Memory B cell (primary cell): ENCODE measurements at regions not wholly inside any gene's neighbourhood (a gene's known extent, or its start where the extent isn't known, plus 50 kb on each side); places are given as distances from the start of the nearest gene placed in this dataset.

Experiments used
- ATAC-seq: fragments of 150-1000 bp; cut with Tn5 transposase; 2 replicates; pipeline ENCODE4 v1.10.0; 2021; ENCODE audit warnings: low read depth, mild to moderate bottlenecking, moderate library complexity
- DNase-seq, 2 donors: peaks; one replicate each; pipeline ENCODE4 v3.0.0; 2022; ENCODE audit warnings: low spot score in 2 of 2
- H3K27ac Mint-ChIP-seq: one replicate; pipeline ENCODE4 v1.8.0; 2022; ENCODE audit warnings: mild to moderate bottlenecking, moderate library complexity, mixed read lengths
- H3K27me3 Mint-ChIP-seq: one replicate; pipeline ENCODE4 v1.8.0; 2022; ENCODE audit warnings: mixed read lengths
- H3K36me3 Mint-ChIP-seq: one replicate; pipeline ENCODE4 v1.8.0; 2022; ENCODE audit warnings: mild to moderate bottlenecking, mixed read lengths
- H3K4me1 Mint-ChIP-seq: one replicate; pipeline ENCODE4 v1.8.0; 2022; ENCODE audit warnings: mixed read lengths
- H3K4me3 Mint-ChIP-seq: one replicate; pipeline ENCODE4 v1.8.0; 2022; ENCODE audit warnings: mild to moderate bottlenecking, moderate library complexity, mixed read lengths
- H3K9me3 Mint-ChIP-seq: one replicate; pipeline ENCODE4 v1.8.0; 2022; ENCODE audit warnings: mixed read lengths

- H3K27ac Mint-ChIP-seq, result no peak overlapping the region
- no peaks in the 10 kb centered on the region for H3K4me1 Mint-ChIP-seq
- DNase-seq (no peak), ATAC-seq (no peak)
- no peaks in the 10 kb centered on the region for H3K36me3 Mint-ChIP-seq
- no peak overlapping the region for H3K4me3 Mint-ChIP-seq
- H3K9me3 Mint-ChIP-seq, result no peaks in the 10 kb centered on the region
- H3K27me3 Mint-ChIP-seq, result no peaks in the 10 kb centered on the region
Observed at GRCh38 chrX:103158317-103158621, 56.6 kb upstream of the BEX4 start.

- no peak for ATAC-seq
- no peak overlapping the region for H3K27ac Mint-ChIP-seq
- no peak overlapping the region for H3K4me3 Mint-ChIP-seq
- no peaks in the 10 kb centered on the region for H3K36me3 Mint-ChIP-seq
- no peaks in the 10 kb centered on the region for H3K27me3 Mint-ChIP-seq
- H3K9me3 Mint-ChIP-seq, result peaks cover 4% of the 10 kb centered on the region
- DNase-seq, result peak; percentile 0 to 15
- H3K4me1 Mint-ChIP-seq, result no peaks in the 10 kb centered on the region
Observed at GRCh38 chrX:103157496-103158316, 57.2 kb upstream of the BEX4 start.

- no peaks in the 10 kb centered on the region for H3K4me1 Mint-ChIP-seq
- H3K9me3 Mint-ChIP-seq, result peaks cover 4% of the 10 kb centered on the region
- H3K27ac Mint-ChIP-seq, result no peak overlapping the region
- H3K27me3 Mint-ChIP-seq, result no peaks in the 10 kb centered on the region
- DNase-seq, result no peak
- H3K36me3 Mint-ChIP-seq, result no peaks in the 10 kb centered on the region
- H3K4me3 Mint-ChIP-seq, result no peak overlapping the region
- ATAC-seq, result no peak
Observed at GRCh38 chrX:103155201-103155600, 59.7 kb upstream of the BEX4 start.

GRCh38 chrX:103153661-103154060 lies 60.7 kb upstream of the NXF3 start:
- no peak for DNase-seq
- Mint-ChIP-seq H3K9me3 (peaks cover 4% of the 10 kb centered on the region), H3K27me3 (no peaks in the 10 kb centered on the region), H3K36me3 (no peaks in the 10 kb centered on the region), H3K27ac (no peak overlapping the region), H3K4me1 (no peaks in the 10 kb centered on the region), H3K4me3 (no peak overlapping the region)
- ATAC-seq, result no peak

- no peak for ATAC-seq
- no peaks in the 10 kb centered on the region for H3K27me3 Mint-ChIP-seq
- DNase-seq, result no peak
- H3K4me1 Mint-ChIP-seq, result no peaks in the 10 kb centered on the region
- peaks cover 4% of the 10 kb centered on the region for H3K9me3 Mint-ChIP-seq
- no peak overlapping the region for H3K4me3 Mint-ChIP-seq
- no peak overlapping the region for H3K27ac Mint-ChIP-seq
- no peaks in the 10 kb centered on the region for H3K36me3 Mint-ChIP-seq
Observed at GRCh38 chrX:103151799-103152198, 58.9 kb upstream of the NXF3 start.

- Mint-ChIP-seq H3K27me3 (no peaks in the 10 kb centered on the region), H3K9me3 (peaks cover 4% of the 10 kb centered on the region)
- ATAC-seq, result no peak
Observed at GRCh38 chrX:103149652-103150051, 56.7 kb upstream of the NXF3 start.

GRCh38 chrX:103148075-103148474 lies 55.1 kb upstream of the NXF3 start:
- no peaks in the 10 kb centered on the region for H3K4me1 Mint-ChIP-seq
- H3K27me3 Mint-ChIP-seq, result no peaks in the 10 kb centered on the region
- H3K36me3 Mint-ChIP-seq, result no peaks in the 10 kb centered on the region
- ATAC-seq (no peak), DNase-seq (no peak)
- no peak overlapping the region for H3K4me3 Mint-ChIP-seq
- H3K9me3 Mint-ChIP-seq, result peaks cover 3% of the 10 kb centered on the region
- no peak overlapping the region for H3K27ac Mint-ChIP-seq

More at GRCh38 chrX:103149652-103150051, 56.7 kb upstream of the NXF3 start:
- Mint-ChIP-seq H3K4me3 (no peak overlapping the region), H3K4me1 (no peaks in the 10 kb centered on the region), H3K27ac (no peak overlapping the region), H3K36me3 (no peaks in the 10 kb centered on the region)
- DNase-seq, result no peak
